ENCODE measurements at regions not wholly inside any gene's neighbourhood (a gene's known extent, or its start where the extent isn't known, plus 50 kb on each side); places are given as distances from the start of the nearest gene placed in this dataset.

- WGBS (ENCODE audit: insufficient coverage) = 80% methylated on average over 1 of the region's 2 CpGs
- H3K36me3 Mint-ChIP-seq = no peaks in the 10 kb centered on the region
- H3K4me3 ChIP-seq (replicated peaks in 1 of 3; ENCODE audit: low read depth in 2 of 3, low read length in 3 of 3) = no peak overlapping the region
Measured at GRCh38 chr13:82867284-82867683, 1015.0 kb downstream of the SLITRK1 start.

GRCh38 chr13:82850644-82851043, 1031.6 kb downstream of the SLITRK1 start:
- TF ChIP-seq CTCF (IDR thresholded peaks at IDR 0.05) = no peak
- Histone ChIP-seq H3K9ac (ENCODE audit: insufficient read depth, low read length, poor library complexity, severe bottlenecking) (no peak overlapping the region), H3K4me3 (replicated peaks in 1 of 3; ENCODE audit: low read depth in 2 of 3, low read length in 3 of 3) (no peak overlapping the region), H3K4me2 (replicated peaks; ENCODE audit: extremely low read depth, low read length, poor library complexity, severe bottlenecking) (no peak overlapping the region), H3K36me3 (replicated peaks in 1 of 2; ENCODE audit: control insufficient read depth in 1 of 2, insufficient read depth in 2 of 2, low read length in 2 of 2) (no peaks in the 10 kb centered on the region), H3K4me1 (ENCODE audit: control insufficient read depth in 1 of 2, insufficient read depth in 2 of 2, low read length in 2 of 2) (no peaks in the 10 kb centered on the region), H4K20me1 (ENCODE audit: insufficient read depth, low read length) (no peaks in the 10 kb centered on the region), H3K27me3 (ENCODE audit: control insufficient read depth in 2 of 2, insufficient read depth in 2 of 2, low read length in 2 of 2) (no peaks in the 10 kb centered on the region), H3K79me2 (ENCODE audit: insufficient read depth, low read length) (no peaks in the 10 kb centered on the region), H2AFZ (ENCODE audit: insufficient read depth, low read depth, low read length, poor library complexity, severe bottlenecking) (no peak overlapping the region), H3K9me3 (replicated peaks in 1 of 2; ENCODE audit: control insufficient read depth in 1 of 2, insufficient read depth in 1 of 2, low read length in 2 of 2) (peaks cover 14% of the 10 kb centered on the region in 2 donors), H3K27ac (ENCODE audit: low read depth in 1 of 2, low read length in 2 of 2) (no peak overlapping the region)
- H3K36me3 Mint-ChIP-seq = no peaks in the 10 kb centered on the region
- H3K27me3 Mint-ChIP-seq (ENCODE audit: low read depth in 3 of 3) = no peaks in the 10 kb centered on the region
- no peak overlapping the region for H3K27ac Mint-ChIP-seq
- H3K4me1 Mint-ChIP-seq = no peaks in the 10 kb centered on the region
- peaks cover 3 to 10% (median 6%) of the 10 kb centered on the region in 7 donors for H3K9me3 Mint-ChIP-seq
- H3K4me3 Mint-ChIP-seq = no peak overlapping the region
- intact Hi-C loops (cut with micrococcal nuclease) = no loop called here
- no peak for DNase-seq

More at GRCh38 chr13:82867284-82867683, 1015.0 kb downstream of the SLITRK1 start:
- H3K79me2 ChIP-seq (ENCODE audit: insufficient read depth, low read length) = no peaks in the 10 kb centered on the region
- no peak overlapping the region for H3K27ac ChIP-seq (ENCODE audit: low read depth in 1 of 2, low read length in 2 of 2)
- no peak overlapping the region for H3K9ac ChIP-seq (ENCODE audit: insufficient read depth, low read length, poor library complexity, severe bottlenecking)
- H3K36me3 ChIP-seq (replicated peaks in 1 of 2; ENCODE audit: control insufficient read depth in 1 of 2, insufficient read depth in 2 of 2, low read length in 2 of 2) = no peaks in the 10 kb centered on the region
- no peak for TF ChIP-seq CTCF (IDR thresholded peaks at IDR 0.05)
- peaks cover 0 to 1% (median 0%) of the 10 kb centered on the region in 3 donors for H3K27me3 Mint-ChIP-seq (ENCODE audit: low read depth in 3 of 3)
- H3K4me2 ChIP-seq (replicated peaks; ENCODE audit: extremely low read depth, low read length, poor library complexity, severe bottlenecking) = no peak overlapping the region
- no peaks in the 10 kb centered on the region for H3K4me1 Mint-ChIP-seq
- no peaks in the 10 kb centered on the region for H4K20me1 ChIP-seq (ENCODE audit: insufficient read depth, low read length)
- H3K4me3 Mint-ChIP-seq = no peak overlapping the region
- H3K27me3 ChIP-seq (ENCODE audit: control insufficient read depth in 2 of 2, insufficient read depth in 2 of 2, low read length in 2 of 2) = no peaks in the 10 kb centered on the region
- H3K9me3 ChIP-seq (replicated peaks in 1 of 2; ENCODE audit: control insufficient read depth in 1 of 2, insufficient read depth in 1 of 2, low read length in 2 of 2) = peaks cover under 1 to 4% of the 10 kb centered on the region in 2 donors
- DNase-seq = no peak
- intact Hi-C loops (cut with micrococcal nuclease) = no loop called here
- H2AFZ ChIP-seq (ENCODE audit: insufficient read depth, low read depth, low read length, poor library complexity, severe bottlenecking) = no peak overlapping the region
- H3K4me1 ChIP-seq (ENCODE audit: control insufficient read depth in 1 of 2, insufficient read depth in 2 of 2, low read length in 2 of 2) = no peaks in the 10 kb centered on the region
- peaks cover 0 to 8% (median 5%) of the 10 kb centered on the region in 7 donors for H3K9me3 Mint-ChIP-seq
- H3K27ac Mint-ChIP-seq = no peak overlapping the region

All from CD14-positive monocyte (primary cell).